HG02981 (cell line): ENCODE measurements at regions not wholly inside any gene's neighbourhood (a gene's known extent, or its start where the extent isn't known, plus 50 kb on each side); places are given as distances from the start of the nearest gene placed in this dataset.
"Not testable (repeated sequence)": the region's sequence is repeated elsewhere in the genome, so short reads cannot be mapped to it uniquely, and the experiment has no call there.

Experiments used
- ATAC-seq: cut with Tn5 transposase; IDR thresholded peaks from one replicate; pipeline ENCODE4 v1.9.1; 2021; ENCODE audit warnings: mild to moderate bottlenecking, moderate library complexity; ENCODE audit not compliant: unreplicated experiment

DNA sequence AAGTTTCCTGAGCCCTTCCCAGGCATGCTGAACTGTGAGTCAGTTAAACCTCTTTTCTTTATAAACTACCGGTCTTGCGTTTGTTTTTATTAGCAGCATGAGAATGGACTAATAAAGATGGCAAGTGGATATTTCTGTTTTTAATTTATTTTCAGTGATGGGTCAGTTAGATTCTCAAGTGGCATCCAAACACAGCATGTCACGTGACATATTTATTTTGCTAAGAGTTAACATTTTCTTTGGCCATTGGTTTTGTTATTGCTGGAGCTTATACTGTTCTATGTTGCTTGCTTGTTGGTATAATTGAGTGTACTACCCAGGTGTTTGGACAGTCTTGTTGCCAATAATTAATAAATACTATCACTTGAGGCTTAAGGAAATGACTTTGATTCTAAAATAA lies 181.7 kb upstream of the MALRD1 start:
- ATAC-seq: no peak

DNA sequence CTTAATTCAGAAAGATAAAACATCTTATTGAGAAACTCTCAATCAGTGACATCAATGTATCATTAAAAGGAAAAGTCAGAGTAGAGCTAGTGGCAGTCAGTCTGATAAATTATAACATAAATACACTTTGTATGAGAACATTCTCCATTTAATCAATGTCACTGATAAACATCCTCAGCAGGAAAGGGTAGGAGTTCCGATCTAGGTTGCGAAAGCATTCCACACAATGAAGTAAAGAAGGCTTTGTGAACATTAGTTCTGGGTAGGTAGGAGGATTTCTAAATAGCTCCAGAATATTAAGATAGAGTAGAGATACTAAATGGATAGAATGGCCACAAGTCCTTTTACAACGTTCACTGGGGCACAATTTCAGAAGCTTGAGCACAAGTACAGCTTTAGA lies 179.7 kb upstream of the MALRD1 start:
- ATAC-seq: no peak

DNA sequence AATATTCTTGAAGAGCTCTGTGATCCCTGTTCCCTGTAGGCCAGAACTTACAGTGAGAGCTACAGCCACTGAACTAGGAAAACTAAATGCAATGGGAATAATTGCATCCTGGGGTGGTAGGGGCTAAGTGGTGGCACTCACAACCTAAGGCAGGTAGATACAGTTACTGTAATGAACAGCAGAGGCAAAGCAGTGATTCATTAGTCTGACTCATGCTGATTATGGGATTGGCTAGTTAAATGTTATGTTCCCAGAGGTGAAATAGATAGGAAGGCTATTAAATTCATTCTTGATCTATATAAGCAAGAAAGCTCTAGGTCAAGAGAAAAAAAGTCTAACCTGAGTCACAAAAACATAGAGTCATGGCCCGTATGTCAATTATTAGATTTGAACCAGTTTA lies 173.1 kb upstream of the MALRD1 start:
- no peak for ATAC-seq

DNA sequence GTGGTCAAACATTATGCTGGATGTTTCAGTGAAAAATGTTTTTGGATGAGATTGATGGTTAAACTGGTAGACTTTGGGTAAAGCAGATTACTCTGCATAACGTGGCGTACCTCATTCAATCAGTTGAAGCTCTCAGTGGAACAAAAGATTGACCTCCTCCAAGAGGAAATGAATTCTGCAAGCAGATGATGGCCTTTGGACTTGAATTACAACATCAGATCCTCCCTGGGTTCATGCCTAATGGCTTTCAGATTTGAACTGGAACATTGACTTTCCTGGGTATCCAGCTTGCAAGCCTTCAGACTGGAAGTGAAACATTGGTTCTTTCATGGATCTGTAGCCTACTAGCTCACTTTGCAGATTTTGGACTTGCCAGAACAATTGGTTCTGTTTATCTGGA lies 169.3 kb upstream of the MALRD1 start:
- ATAC-seq: no peak

DNA sequence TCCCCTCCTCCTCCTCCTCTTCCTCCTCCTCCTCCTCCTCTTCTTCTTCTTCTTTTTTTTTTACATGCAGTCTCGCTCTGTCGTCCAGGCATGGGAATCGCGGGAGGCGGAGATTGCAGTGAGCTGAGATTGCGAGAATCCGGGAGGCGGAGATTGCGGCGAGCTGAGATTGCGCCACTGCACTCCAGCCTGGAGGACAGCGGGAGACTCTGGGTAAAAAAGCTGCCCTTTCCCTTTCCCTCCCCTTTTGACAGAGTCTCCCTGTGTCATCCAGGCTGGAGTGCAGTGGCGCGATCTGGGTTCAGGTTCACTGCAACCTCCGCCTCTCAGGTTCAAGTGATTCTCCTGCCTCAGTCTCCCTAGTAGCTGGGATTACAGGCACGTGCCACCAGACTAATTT lies 168.1 kb upstream of the MALRD1 start:
- no peak for ATAC-seq

DNA sequence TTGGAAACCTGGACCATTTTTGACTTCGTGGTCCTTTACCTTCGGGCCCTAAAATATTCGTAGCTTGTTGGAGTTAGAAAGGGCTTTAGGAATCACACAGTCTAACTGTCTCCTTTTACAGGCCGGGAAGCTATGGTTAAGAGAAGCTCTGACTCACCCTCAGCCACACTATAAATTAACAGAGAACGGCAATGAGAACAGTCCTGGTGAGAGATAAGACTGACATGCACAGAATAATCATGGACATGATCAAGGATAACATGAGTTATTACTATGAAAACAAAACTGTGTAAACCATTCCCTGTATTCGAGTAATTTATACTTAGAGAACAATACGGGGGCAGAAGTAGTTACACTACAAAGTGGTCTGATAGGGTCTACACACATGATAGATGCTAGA lies 162.5 kb upstream of the MALRD1 start:
- ATAC-seq: no peak

DNA sequence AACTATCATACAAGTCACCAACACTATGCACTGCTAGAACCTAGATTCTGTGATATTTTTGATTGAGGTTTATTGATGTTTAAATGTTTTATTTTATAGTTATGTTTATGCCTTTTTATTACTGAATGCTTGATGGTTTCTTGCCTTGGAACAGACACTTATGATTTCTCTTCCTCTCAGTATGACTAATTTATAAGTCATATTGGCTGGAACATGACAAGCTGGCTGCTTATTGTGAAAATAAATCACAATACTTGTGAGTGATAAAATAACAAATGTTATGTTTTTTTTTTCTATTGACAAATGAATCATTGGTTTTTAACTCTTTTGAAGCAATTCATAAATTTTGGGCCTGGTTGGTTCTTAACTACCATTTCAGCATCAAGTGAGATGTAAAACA lies 142.0 kb upstream of the MALRD1 start:
- no peak for ATAC-seq

DNA sequence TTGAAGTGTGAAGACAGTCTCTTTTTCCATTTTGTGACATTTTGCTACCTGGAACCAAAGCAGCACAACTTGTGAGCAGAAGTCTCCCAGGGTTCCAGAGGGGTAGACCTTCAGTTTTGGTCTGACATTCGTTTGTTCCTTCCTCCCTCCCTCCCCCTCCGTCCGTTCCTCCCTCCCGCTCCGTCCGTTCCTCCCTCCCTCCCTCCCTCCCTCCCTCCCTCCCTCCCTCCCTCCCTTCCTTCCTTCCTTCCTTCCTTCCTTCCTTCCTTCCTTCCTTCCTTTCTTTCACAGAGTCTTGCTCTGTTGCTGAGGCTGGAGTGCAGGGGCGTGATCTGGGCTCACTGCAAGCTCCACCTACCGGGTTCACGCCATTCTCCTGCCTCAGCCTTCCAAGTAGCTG lies 131.2 kb upstream of the MALRD1 start:
- not testable (repeated sequence) for ATAC-seq

DNA sequence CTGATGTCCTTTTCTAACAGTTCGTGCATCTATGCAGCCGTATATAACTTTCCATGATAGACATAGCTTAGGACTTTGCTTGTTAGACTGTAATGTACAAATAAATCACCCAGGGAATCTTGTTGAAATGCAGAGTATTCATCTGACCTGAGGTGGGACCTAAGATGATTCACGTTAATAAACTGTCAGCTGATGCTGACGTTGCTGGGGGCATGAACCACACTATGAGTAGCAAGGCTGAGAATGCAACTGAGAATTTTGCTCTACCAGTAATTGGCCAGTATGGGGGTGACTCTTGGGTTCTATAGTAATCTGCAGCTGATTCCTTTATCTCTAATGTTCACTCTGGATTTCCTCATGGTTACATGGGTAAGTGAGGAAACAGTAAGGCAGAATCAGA lies 130.1 kb upstream of the MALRD1 start:
- no peak for ATAC-seq

DNA sequence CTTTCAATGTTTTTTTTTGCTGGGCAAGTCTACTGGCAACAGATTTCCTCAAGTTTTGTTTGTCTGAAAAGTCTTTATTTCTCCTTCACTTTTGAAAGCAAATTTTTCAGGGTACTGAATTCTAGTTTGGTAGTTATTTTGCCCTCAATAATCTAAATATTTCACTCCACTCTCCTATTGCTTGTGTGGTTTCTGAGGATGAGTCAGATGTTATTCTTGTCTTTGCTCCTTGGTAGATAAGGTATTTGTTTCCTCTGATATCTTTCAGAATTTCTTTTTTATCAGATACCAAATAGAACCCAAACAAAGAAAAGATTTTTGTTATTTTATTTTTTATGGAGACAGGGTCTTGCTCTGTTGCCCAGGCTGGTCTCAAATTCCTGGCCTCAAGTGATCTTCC lies 99.2 kb upstream of the MALRD1 start:
- no peak for ATAC-seq

DNA sequence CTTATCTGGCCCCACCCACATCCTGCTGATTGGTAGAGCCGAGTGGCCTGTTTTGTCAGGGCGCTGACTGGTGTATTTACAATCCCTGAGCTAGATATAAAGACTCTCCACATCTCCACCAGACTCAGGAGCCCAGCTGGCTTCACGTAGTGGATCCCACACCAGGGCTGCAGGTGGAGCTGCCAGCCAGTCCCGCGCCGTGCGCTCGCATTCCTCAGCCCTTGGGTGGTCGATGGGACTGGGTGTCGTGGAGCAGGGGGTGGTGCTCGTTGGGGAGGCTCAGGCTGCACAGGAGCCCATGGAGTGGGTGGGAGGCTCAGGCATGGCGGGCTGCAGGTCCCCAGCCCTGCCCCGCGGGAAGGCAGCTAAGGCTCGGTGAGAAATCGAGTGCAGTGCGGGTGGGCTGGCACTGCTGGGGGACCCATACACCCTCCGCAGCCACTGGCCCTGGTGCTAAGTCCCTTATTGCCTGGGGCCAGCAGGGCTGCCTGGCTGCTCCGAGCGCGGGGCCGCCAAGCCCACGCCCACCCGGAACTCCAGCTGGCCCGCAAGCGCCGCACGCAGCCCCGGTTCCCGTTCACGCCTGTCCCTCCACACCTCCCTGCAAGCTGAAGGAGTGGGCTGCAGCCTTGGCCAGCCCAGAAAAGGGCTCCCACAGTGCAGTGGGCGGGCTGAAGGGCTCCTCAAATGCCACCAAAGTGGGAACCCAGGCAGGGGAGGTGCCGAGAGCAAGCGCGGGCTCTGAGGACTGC lies 97.4 kb upstream of the MALRD1 start:
- not testable (repeated sequence) for ATAC-seq

DNA sequence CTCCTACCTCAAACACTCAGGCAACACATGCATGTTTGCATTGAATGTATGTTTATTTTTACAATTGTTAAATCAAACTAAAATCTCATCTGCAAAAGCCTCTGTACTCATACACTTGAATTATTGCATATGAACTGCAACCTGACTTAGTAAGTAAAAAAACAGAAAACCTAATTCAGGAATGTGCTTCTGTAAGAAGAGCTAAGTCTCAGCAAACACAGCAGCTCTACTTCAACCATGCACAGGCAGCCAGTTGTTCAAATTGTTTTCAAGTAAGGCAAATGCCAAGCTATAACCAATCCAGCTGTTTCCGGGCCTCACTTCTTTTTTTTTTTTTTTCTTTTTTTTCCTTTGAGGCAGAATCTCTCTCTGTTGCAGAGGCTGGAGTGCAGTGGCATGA lies 93.5 kb upstream of the MALRD1 start:
- no peak for ATAC-seq

DNA sequence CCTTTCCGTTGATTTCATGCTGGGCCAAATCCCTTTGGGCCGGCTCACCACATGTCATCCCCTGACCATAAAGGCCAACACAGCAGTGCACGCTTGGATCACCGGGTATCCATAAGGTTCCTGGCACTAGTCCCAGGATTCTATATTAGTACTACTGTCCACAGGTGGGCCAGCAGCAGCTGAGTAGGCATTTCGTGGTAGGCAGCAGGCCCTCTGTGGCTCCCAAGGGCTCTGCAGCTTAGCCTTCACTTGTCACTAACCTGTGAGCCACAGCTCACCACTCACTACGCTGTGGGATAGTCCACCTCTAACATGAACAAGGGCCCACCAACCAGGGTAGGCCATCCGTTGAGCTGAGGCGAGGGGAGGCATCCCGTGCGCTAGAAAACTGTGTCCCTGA lies 89.2 kb upstream of the MALRD1 start:
- no peak for ATAC-seq

DNA sequence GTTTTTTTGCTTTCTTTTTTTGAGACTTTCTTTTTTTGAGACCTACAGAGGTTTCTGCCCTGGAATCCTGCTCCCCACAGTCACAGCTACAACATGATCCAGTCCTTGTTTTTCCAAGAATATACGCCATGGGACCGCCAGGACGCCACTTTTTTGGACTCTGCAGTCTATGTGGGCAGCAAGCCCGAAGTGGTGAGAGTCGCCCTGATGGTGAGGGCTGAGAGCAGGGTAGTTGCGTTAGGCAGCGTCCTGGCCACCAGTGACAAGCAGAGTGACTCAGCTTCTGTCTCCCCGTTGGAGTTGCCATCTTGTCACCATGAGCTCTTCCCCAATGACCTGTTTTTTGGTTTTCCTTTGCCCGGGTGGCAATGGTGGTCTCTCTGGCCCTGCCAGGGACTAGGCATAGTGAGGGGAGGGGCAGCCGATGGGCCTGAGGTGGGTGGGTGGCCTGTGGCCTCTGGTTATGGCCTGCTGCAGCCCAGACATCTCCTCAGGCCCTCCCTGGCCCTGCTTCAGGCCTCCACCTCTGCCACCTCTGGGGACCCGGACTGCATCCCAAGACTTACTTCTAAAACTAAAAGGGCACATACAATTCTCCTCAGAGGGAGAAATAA lies 88.0 kb upstream of the MALRD1 start:
- no peak for ATAC-seq

DNA sequence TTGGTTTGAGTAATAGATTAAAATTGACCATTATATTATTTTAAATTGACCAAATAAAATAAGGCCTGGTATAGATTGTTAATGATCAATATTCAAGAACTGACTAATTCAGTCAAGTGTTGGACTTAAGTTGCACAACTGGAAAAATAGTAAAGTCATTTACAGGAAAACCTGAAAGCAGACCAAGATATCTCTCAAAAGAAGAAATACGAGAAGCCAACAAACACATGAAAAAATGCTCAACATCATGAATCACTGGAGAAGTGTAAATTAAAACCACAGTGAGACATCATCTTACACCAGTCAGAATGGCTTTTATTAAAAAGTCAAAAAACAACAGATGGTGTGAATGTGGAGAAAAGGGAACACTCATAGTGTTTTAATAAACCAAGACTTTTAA lies 80.4 kb upstream of the MALRD1 start:
- no peak for ATAC-seq

DNA sequence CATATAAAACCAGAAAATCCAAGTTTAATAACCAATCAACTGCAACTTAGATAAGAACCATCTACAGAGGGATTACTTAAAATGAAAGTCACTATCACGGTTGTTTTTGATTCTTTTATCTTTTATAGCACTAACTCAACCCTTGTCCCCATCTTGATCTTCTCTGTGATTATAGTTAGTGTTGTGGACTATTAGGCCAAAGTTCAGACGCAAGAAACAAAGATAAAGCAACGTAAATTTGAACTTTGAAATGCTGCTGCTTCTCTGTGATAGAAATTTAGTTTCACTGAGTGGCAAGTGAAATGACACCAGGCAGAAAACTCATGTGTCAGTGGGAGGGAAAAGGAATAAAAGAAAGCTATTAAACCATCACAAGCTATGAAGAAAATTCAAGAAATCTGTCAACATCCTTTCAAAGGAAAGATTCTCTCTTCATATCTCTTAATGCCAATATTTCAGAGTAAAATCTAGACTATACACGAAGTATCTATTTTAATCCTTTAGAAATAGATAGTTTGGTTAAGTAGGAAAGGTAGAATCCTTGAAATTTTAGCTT lies 71.8 kb upstream of the MALRD1 start:
- ATAC-seq: no peak

DNA sequence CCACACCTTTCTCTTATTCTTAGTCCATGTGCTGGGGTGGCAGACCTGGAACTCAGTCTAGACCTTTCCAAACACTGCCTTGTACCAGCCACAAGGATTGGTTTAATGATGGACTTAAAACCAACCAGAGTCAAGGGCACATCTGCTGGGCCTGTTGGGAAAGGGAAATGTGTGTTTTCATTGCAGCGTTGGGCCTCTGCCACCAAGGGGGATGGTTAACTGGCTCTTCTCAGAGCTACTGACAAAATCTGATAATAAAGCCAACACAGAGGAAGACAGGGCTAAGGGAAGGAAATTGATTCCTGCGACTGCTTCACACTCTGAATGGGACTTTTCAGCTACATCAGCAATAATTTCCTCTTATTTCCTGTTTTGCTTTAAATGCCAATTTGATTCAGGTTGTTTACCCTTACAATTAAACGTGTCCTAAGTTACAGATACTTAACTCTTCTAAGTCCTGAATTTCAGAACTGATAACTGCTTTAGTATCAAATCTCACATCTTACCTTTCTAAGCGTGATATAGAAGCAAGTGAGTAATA lies 68.4 kb upstream of the MALRD1 start:
- no peak for ATAC-seq

DNA sequence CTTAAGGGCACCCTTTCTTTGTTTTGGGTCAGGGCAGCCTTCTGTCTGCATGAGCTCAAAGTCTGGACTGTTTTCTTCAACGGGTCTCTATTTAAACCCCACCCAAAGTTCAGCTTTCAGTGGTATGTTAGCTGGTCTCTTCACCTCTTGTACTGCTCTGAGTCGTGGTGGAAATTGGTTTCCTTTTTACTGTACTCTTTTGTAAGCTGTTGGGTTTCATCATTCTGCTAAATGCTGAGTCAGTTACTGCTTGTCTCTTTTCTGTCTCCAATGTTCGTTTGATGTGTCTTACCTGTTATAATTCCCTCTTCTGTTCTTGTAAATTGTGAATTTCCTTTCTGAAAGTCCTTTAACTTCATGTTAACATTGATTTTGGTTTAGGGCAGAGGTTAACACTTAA lies 64.1 kb upstream of the MALRD1 start:
- no peak for ATAC-seq

DNA sequence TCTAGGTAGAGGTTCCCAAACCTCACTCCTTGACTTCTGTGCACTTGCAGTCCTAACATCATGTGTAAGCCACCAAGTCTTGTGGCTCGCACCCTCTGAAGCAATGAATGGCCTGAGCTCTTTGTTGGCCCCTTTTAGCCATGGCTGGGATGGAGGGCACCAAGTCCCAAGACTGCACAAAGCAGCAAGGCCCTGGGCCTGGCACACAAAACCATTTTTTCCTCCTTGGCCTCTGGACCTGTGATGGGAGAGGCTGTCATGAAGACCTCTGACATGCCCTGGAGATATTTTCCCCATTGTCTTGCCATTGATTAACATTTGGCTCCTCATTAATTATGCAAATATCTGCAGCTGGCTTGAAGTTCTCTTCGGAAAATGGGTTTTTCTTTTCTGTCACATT lies 60.3 kb upstream of the MALRD1 start:
- no peak for ATAC-seq
